HT-29 (cell line): ENCODE measurements at regions not wholly inside any gene's neighbourhood (a gene's known extent, or its start where the extent isn't known, plus 50 kb on each side); places are given as distances from the start of the nearest gene placed in this dataset.
"Not testable (repeated sequence)": the region's sequence is repeated elsewhere in the genome, so short reads cannot be mapped to it uniquely, and the experiment has no call there.

Experiments
- DNase-seq: peaks from one replicate; pipeline ENCODE4 v3.0.0-alpha.2; 2015; ENCODE audit warnings: low spot score

GRCh38 chr12:32010631-32011336 is 51.6 kb downstream of the RESF1 start:
- DNase-seq = no peak

- DNase-seq = no peak
Observed at GRCh38 chr12:32012249-32012785, 53.1 kb downstream of the RESF1 start.

GRCh38 chr12:32015036-32015435 is 55.8 kb downstream of the RESF1 start:
- DNase-seq = no peak

GRCh38 chr12:32016680-32017482 is 57.7 kb downstream of the RESF1 start:
- no peak for DNase-seq

- no peak for DNase-seq
Observed at GRCh38 chr12:32021346-32021773, 62.1 kb downstream of the RESF1 start.

GRCh38 chr12:32022387-32022786 is 63.2 kb downstream of the RESF1 start:
- DNase-seq = not testable (repeated sequence)

GRCh38 chr12:32023861-32024260 is 64.6 kb downstream of the RESF1 start:
- not testable (repeated sequence) for DNase-seq

GRCh38 chr12:32024884-32025592 is 65.8 kb downstream of the RESF1 start:
- no peak for DNase-seq

- DNase-seq = no peak
Observed at GRCh38 chr12:32025906-32026305, 66.7 kb downstream of the RESF1 start.

- no peak for DNase-seq
Observed at GRCh38 chr12:32027684-32028365, 68.6 kb downstream of the RESF1 start.

GRCh38 chr12:32030151-32030550 is 70.9 kb downstream of the RESF1 start:
- no peak for DNase-seq

- DNase-seq = no peak
Observed at GRCh38 chr12:32030676-32031075, 71.5 kb downstream of the RESF1 start.

- DNase-seq = no peak
Observed at GRCh38 chr12:32031109-32031508, 71.9 kb downstream of the RESF1 start.

- no peak for DNase-seq
Observed at GRCh38 chr12:32032205-32032810, 73.1 kb downstream of the RESF1 start.

- no peak for DNase-seq
Observed at GRCh38 chr12:32033406-32033805, 73.2 kb upstream of the BICD1 start.

GRCh38 chr12:32034045-32034444 is 72.6 kb upstream of the BICD1 start:
- no peak for DNase-seq

GRCh38 chr12:32036477-32037263 is 70.0 kb upstream of the BICD1 start:
- peak; percentile 38 for DNase-seq

- no peak for DNase-seq
Observed at GRCh38 chr12:32039347-32039746, 67.3 kb upstream of the BICD1 start.

GRCh38 chr12:32039917-32040575 is 66.6 kb upstream of the BICD1 start:
- no peak for DNase-seq
